Activated T-cell treated with anti-CD3 and anti-CD28 coated beads, Interleukin-2, amount 50 U/mL, for 24 hours (primary cell): ENCODE measurements at regions not wholly inside any gene's neighbourhood (a gene's known extent, or its start where the extent isn't known, plus 50 kb on each side); places are given as distances from the start of the nearest gene placed in this dataset.
"Not testable (repeated sequence)": the region's sequence is repeated elsewhere in the genome, so short reads cannot be mapped to it uniquely, and the experiment has no call there.

Source experiments
- DNase-seq: peaks from one replicate; pipeline ENCODE4 v3.0.0-alpha.2; 2020
- H3K27ac Mint-ChIP-seq: 2 replicates; pipeline ENCODE4 v1.8.0; 2020; ENCODE audit warnings: mild to moderate bottlenecking, mixed read lengths
- H3K27me3 Mint-ChIP-seq: 2 replicates; pipeline ENCODE4 v1.8.0; 2020; ENCODE audit warnings: mixed read lengths
- H3K36me3 Mint-ChIP-seq: 2 replicates; pipeline ENCODE4 v1.8.0; 2020; ENCODE audit warnings: low read depth, mixed read lengths
- H3K4me1 Mint-ChIP-seq: 2 replicates; pipeline ENCODE4 v1.8.0; 2020; ENCODE audit warnings: low read depth, mixed read lengths
- H3K4me3 Mint-ChIP-seq: 2 replicates; pipeline ENCODE4 v1.8.0; 2020; ENCODE audit warnings: mild to moderate bottlenecking, moderate library complexity, mixed read lengths
- H3K9me3 Mint-ChIP-seq: 2 replicates; pipeline ENCODE4 v1.8.0; 2020; ENCODE audit warnings: mixed read lengths

GRCh38 chr11:86145439-86146156 lies 76.7 kb upstream of the PICALM start:
- Mint-ChIP-seq H3K4me3 (no peak overlapping the region), H3K9me3 (no peaks in the 10 kb centered on the region), H3K27ac (no peak overlapping the region), H3K27me3 (no peaks in the 10 kb centered on the region), H3K36me3 (no peaks in the 10 kb centered on the region), H3K4me1 (peaks cover 39% of the 10 kb centered on the region)
- no peak for DNase-seq

- no peak for DNase-seq
- H3K9me3 Mint-ChIP-seq = no peaks in the 10 kb centered on the region
- H3K27me3 Mint-ChIP-seq = no peaks in the 10 kb centered on the region
- peaks cover 44% of the 10 kb centered on the region for H3K4me1 Mint-ChIP-seq
- H3K27ac Mint-ChIP-seq = no peak overlapping the region
- H3K36me3 Mint-ChIP-seq = no peaks in the 10 kb centered on the region
- H3K4me3 Mint-ChIP-seq = no peak overlapping the region
These were observed 76.0 kb upstream of the PICALM start for GRCh38 chr11:86144846-86145245.

GRCh38 chr11:86144087-86144486 lies 75.2 kb upstream of the PICALM start:
- DNase-seq, H3K36me3 Mint-ChIP-seq, H3K27ac Mint-ChIP-seq, H3K4me3 Mint-ChIP-seq, H3K27me3 Mint-ChIP-seq, H3K9me3 Mint-ChIP-seq: not testable (repeated sequence)
- peaks cover 49% of the 10 kb centered on the region for H3K4me1 Mint-ChIP-seq

GRCh38 chr11:86143087-86144030 lies 74.5 kb upstream of the PICALM start:
- no peak for DNase-seq
- no peaks in the 10 kb centered on the region for H3K9me3 Mint-ChIP-seq
- H3K36me3 Mint-ChIP-seq = no peaks in the 10 kb centered on the region
- no peak overlapping the region for H3K4me3 Mint-ChIP-seq
- peak overlapping the region; percentile 24 for H3K27ac Mint-ChIP-seq
- H3K4me1 Mint-ChIP-seq = peaks cover 56% of the 10 kb centered on the region
- H3K27me3 Mint-ChIP-seq = no peaks in the 10 kb centered on the region

GRCh38 chr11:86142170-86142569 lies 73.3 kb upstream of the PICALM start:
- Mint-ChIP-seq H3K4me3 (no peak overlapping the region), H3K36me3 (no peaks in the 10 kb centered on the region), H3K9me3 (no peaks in the 10 kb centered on the region), H3K27me3 (no peaks in the 10 kb centered on the region), H3K4me1 (peaks cover 57% of the 10 kb centered on the region), H3K27ac (no peak overlapping the region)
- no peak for DNase-seq

- no peak overlapping the region for H3K4me3 Mint-ChIP-seq
These were observed 72.8 kb upstream of the PICALM start for GRCh38 chr11:86141727-86142126.

GRCh38 chr11:86140334-86140990 lies 71.6 kb upstream of the PICALM start:
- H3K36me3 Mint-ChIP-seq = no peaks in the 10 kb centered on the region
- no peaks in the 10 kb centered on the region for H3K27me3 Mint-ChIP-seq
- peaks cover 61% of the 10 kb centered on the region for H3K4me1 Mint-ChIP-seq
- H3K27ac Mint-ChIP-seq = no peak overlapping the region
- DNase-seq = no peak
- H3K4me3 Mint-ChIP-seq = no peak overlapping the region
- H3K9me3 Mint-ChIP-seq = no peaks in the 10 kb centered on the region

More at GRCh38 chr11:86141727-86142126, 72.8 kb upstream of the PICALM start:
- no peaks in the 10 kb centered on the region for H3K36me3 Mint-ChIP-seq
- no peaks in the 10 kb centered on the region for H3K27me3 Mint-ChIP-seq
- no peak for DNase-seq
- H3K4me1 Mint-ChIP-seq = peaks cover 57% of the 10 kb centered on the region
- no peaks in the 10 kb centered on the region for H3K9me3 Mint-ChIP-seq
- H3K27ac Mint-ChIP-seq = peak overlapping the region; percentile 53

- peak overlapping the region; percentile 10 for H3K4me3 Mint-ChIP-seq
- peaks cover 53% of the 10 kb centered on the region for H3K4me1 Mint-ChIP-seq
- no peak for DNase-seq
These were observed 70.1 kb upstream of the PICALM start for GRCh38 chr11:86138958-86139357.

GRCh38 chr11:86136538-86136937 lies 67.7 kb upstream of the PICALM start:
- H3K36me3 Mint-ChIP-seq = no peaks in the 10 kb centered on the region
- H3K27ac Mint-ChIP-seq = no peak overlapping the region
- no peaks in the 10 kb centered on the region for H3K27me3 Mint-ChIP-seq
- peaks cover 31% of the 10 kb centered on the region for H3K4me1 Mint-ChIP-seq
- H3K9me3 Mint-ChIP-seq = no peaks in the 10 kb centered on the region
- DNase-seq = no peak
- H3K4me3 Mint-ChIP-seq = no peak overlapping the region

More at GRCh38 chr11:86138958-86139357, 70.1 kb upstream of the PICALM start:
- Mint-ChIP-seq H3K27ac (peak overlapping the region; percentile 76), H3K9me3 (no peaks in the 10 kb centered on the region), H3K36me3 (no peaks in the 10 kb centered on the region), H3K27me3 (no peaks in the 10 kb centered on the region)

GRCh38 chr11:86135319-86135714 lies 66.4 kb upstream of the PICALM start:
- peaks cover 19% of the 10 kb centered on the region for H3K4me1 Mint-ChIP-seq
- no peak overlapping the region for H3K27ac Mint-ChIP-seq
- no peak for DNase-seq
- no peaks in the 10 kb centered on the region for H3K9me3 Mint-ChIP-seq
- H3K36me3 Mint-ChIP-seq = no peaks in the 10 kb centered on the region
- no peaks in the 10 kb centered on the region for H3K27me3 Mint-ChIP-seq
- no peak overlapping the region for H3K4me3 Mint-ChIP-seq

GRCh38 chr11:86134580-86135318 lies 65.9 kb upstream of the PICALM start:
- H3K27me3 Mint-ChIP-seq = no peaks in the 10 kb centered on the region
- H3K4me3 Mint-ChIP-seq = no peak overlapping the region
- no peaks in the 10 kb centered on the region for H3K9me3 Mint-ChIP-seq
- no peak overlapping the region for H3K27ac Mint-ChIP-seq
- H3K4me1 Mint-ChIP-seq = peaks cover 17% of the 10 kb centered on the region
- no peaks in the 10 kb centered on the region for H3K36me3 Mint-ChIP-seq
- DNase-seq = no peak

GRCh38 chr11:86132667-86133249 lies 63.9 kb upstream of the PICALM start:
- Mint-ChIP-seq H3K36me3 (no peaks in the 10 kb centered on the region), H3K27ac (no peak overlapping the region), H3K4me3 (no peak overlapping the region), H3K9me3 (no peaks in the 10 kb centered on the region), H3K4me1 (peaks cover 3% of the 10 kb centered on the region), H3K27me3 (no peaks in the 10 kb centered on the region)
- DNase-seq = no peak

- Mint-ChIP-seq H3K27me3 (no peaks in the 10 kb centered on the region), H3K4me3 (no peak overlapping the region), H3K4me1 (peaks cover 6% of the 10 kb centered on the region), H3K36me3 (no peaks in the 10 kb centered on the region), H3K27ac (no peak overlapping the region), H3K9me3 (no peaks in the 10 kb centered on the region)
- no peak for DNase-seq
These were observed 61.1 kb upstream of the PICALM start for GRCh38 chr11:86129740-86130540.
